AG09319 (cell line): ENCODE measurements at regions not wholly inside any gene's neighbourhood (a gene's known extent, or its start where the extent isn't known, plus 50 kb on each side); places are given as distances from the start of the nearest gene placed in this dataset.
A peak's percentile ranks its signal among the peaks of the same experiment; 100 is the strongest.

Experiments
- DNase-seq: peaks from one replicate; pipeline ENCODE4 v3.0.0-alpha.2; 2010; ENCODE audit warnings: low read depth; ENCODE audit errors: extremely low read depth
- CTCF ChIP-seq: IDR thresholded peaks from 2 replicates; pipeline ENCODE4 v1.5.1; 2011; ENCODE audit warnings: low read depth, mild to moderate bottlenecking, inconsistent platforms, low read length, moderate library complexity

GRCh38 chr4:17168571-17168970 lies 270.1 kb upstream of the LDB2 start:
- DNase-seq = no peak
- TF ChIP-seq CTCF = no peak

GRCh38 chr4:17166954-17167353 lies 268.5 kb upstream of the LDB2 start:
- DNase-seq = no peak
- no peak for TF ChIP-seq CTCF

- DNase-seq = no peak
- no peak for TF ChIP-seq CTCF
Measured at GRCh38 chr4:17165286-17165685, 266.8 kb upstream of the LDB2 start.

GRCh38 chr4:17164666-17165065 lies 266.2 kb upstream of the LDB2 start:
- no peak for TF ChIP-seq CTCF
- DNase-seq = no peak

- TF ChIP-seq CTCF = no peak
- no peak for DNase-seq
Measured at GRCh38 chr4:17163156-17163771, 264.8 kb upstream of the LDB2 start.

GRCh38 chr4:17157304-17157703 lies 258.9 kb upstream of the LDB2 start:
- no peak for DNase-seq
- TF ChIP-seq CTCF = no peak

- no peak for DNase-seq
- TF ChIP-seq CTCF = peak; percentile 9
Measured at GRCh38 chr4:17155486-17155885, 257.0 kb upstream of the LDB2 start.
